ENCODE measurements at regions not wholly inside any gene's neighbourhood (a gene's known extent, or its start where the extent isn't known, plus 50 kb on each side); places are given as distances from the start of the nearest gene placed in this dataset.

- TF ChIP-seq POLR2A (IDR thresholded peaks at IDR 0.05; ENCODE audit: low read depth, low read length) (no peak), POLR2AphosphoS5 (IDR thresholded peaks at IDR 0.05; ENCODE audit: low read depth, low read length) (no peak), TAF1 (IDR thresholded peaks at IDR 0.05; ENCODE audit: borderline replicate concordance, low read depth, low read length) (no peak)
These were observed 65.8 kb upstream of the HELT start for GRCh38 chr4:184952522-184952921.

Data from GM12892 (cell line).